Neural cell (in vitro differentiated cells): ENCODE measurements at regions not wholly inside any gene's neighbourhood (a gene's known extent, or its start where the extent isn't known, plus 50 kb on each side); places are given as distances from the start of the nearest gene placed in this dataset.

Experiments
- H2AFZ ChIP-seq: fragments of 200-600, 300-800 bp; sonication (generic), shearing (Covaris generic); 2 replicates; pipeline ENCODE4 v1.6.0; 2014; ENCODE audit warnings: low read depth, mild to moderate bottlenecking, antibody characterized with exemption, low read length, moderate library complexity
- H3F3A ChIP-seq: fragments of 200-600 bp; shearing (Covaris generic); 2 replicates; pipeline ENCODE4 v1.6.1; 2016; ENCODE audit warnings: mild to moderate bottlenecking, moderate library complexity, mixed read lengths, antibody characterized with exemption, low read length; ENCODE audit not compliant: insufficient read depth, poor library complexity, severe bottlenecking
- H3K27ac ChIP-seq: fragments of 200-600, 300-800 bp; sonication (generic), shearing (Covaris generic); 2 replicates; pipeline ENCODE4 v1.5.1; 2014; ENCODE audit warnings: mild to moderate bottlenecking, low read length, moderate library complexity
- H3K27me3 ChIP-seq: fragments of 300-800, 200-600 bp; sonication (generic), shearing (Covaris generic); 2 replicates; pipeline ENCODE4 v1.6.0; 2014; ENCODE audit warnings: mild to moderate bottlenecking, low read depth, low read length, moderate library complexity; ENCODE audit not compliant: insufficient read depth
- H3K36me3 ChIP-seq: fragments of 300-800, 200-600 bp; sonication (generic), shearing (Covaris generic); 2 replicates; pipeline ENCODE4 v1.5.1; 2014; ENCODE audit warnings: mild to moderate bottlenecking, antibody characterized with exemption, low read length, moderate library complexity; ENCODE audit not compliant: insufficient read depth
- H3K4me2 ChIP-seq: fragments of 300-800, 200-600 bp; sonication (generic), shearing (Covaris generic); 2 replicates; pipeline ENCODE4 v1.6.0; 2014; ENCODE audit warnings: mild to moderate bottlenecking, low read length
- H3K4me3 ChIP-seq: fragments of 300-800, 200-600 bp; sonication (generic), shearing (Covaris generic); 2 replicates; pipeline ENCODE4 v1.5.1; 2014; ENCODE audit warnings: mild to moderate bottlenecking, low read length, moderate library complexity
- H3K79me2 ChIP-seq: fragments of 200-600 bp; shearing (Covaris generic); replicated peaks from 2 replicates; pipeline ENCODE4 v1.6.0; 2014; ENCODE audit warnings: mild to moderate bottlenecking, low read length, moderate library complexity; ENCODE audit not compliant: insufficient read depth
- H3K9ac ChIP-seq: fragments of 300-800, 200-600 bp; sonication (generic), shearing (Covaris generic); 2 replicates; pipeline ENCODE4 v1.6.1; 2016; ENCODE audit warnings: mild to moderate bottlenecking, low read length, mixed read lengths
- H3K9me2 ChIP-seq: fragments of 200-600 bp; shearing (Covaris generic); 2 replicates; pipeline ENCODE4 v1.6.1; 2016; ENCODE audit warnings: mild to moderate bottlenecking, low read length, mixed read lengths; ENCODE audit not compliant: insufficient read depth
- H3K9me3 ChIP-seq: fragments of 200-600, 300-800 bp; sonication (generic), shearing (Covaris generic); 2 replicates; pipeline ENCODE4 v1.6.1; 2016; ENCODE audit warnings: mild to moderate bottlenecking, mixed run types, low read length, moderate library complexity, mixed read lengths
- H4K20me1 ChIP-seq: fragments of 200-600 bp; shearing (Covaris generic); 2 replicates; pipeline ENCODE4 v1.6.1; 2016; ENCODE audit warnings: mild to moderate bottlenecking, mixed run types; ENCODE audit not compliant: insufficient read depth
- CTCF ChIP-seq: fragments of 450-650 bp; IDR thresholded peaks from 2 replicates; pipeline ENCODE4 v1.5.1; 2014; ENCODE audit warnings: antibody characterized with exemption, mild to moderate bottlenecking, moderate library complexity; ENCODE audit not compliant: poor library complexity, severe bottlenecking
- EP300 ChIP-seq: fragments of 450-650 bp; conservative IDR thresholded peaks from 2 replicates; pipeline ENCODE4 v1.6.1; 2014; ENCODE audit warnings: antibody characterized with exemption, mild to moderate bottlenecking, moderate library complexity; ENCODE audit not compliant: poor library complexity, severe bottlenecking
- EZH2 ChIP-seq: fragments of 200-600, 300-800 bp; shearing (Covaris generic), sonication (generic); IDR thresholded peaks from 2 replicates; pipeline ENCODE4 v1.6.1; 2014; ENCODE audit warnings: antibody characterized with exemption, low read length, borderline replicate concordance, mild to moderate bottlenecking; ENCODE audit not compliant: insufficient read depth, poor library complexity, severe bottlenecking
- MXI1 ChIP-seq: fragments of 450-650 bp; conservative IDR thresholded peaks from 2 replicates; pipeline ENCODE4 v1.6.1; 2014; ENCODE audit warnings: antibody characterized with exemption, mild to moderate bottlenecking; ENCODE audit not compliant: poor library complexity, severe bottlenecking
- POLR2AphosphoS5 ChIP-seq: IDR thresholded peaks from 2 replicates; pipeline ENCODE4 v1.6.1; 2012
- RAD21 ChIP-seq: fragments of 450-650 bp; conservative IDR thresholded peaks from 2 replicates; pipeline ENCODE4 v1.6.1; 2014; ENCODE audit warnings: antibody characterized with exemption, mild to moderate bottlenecking, moderate library complexity
- REST ChIP-seq: IDR thresholded peaks from 2 replicates; pipeline ENCODE4 v1.6.1; 2012; ENCODE audit warnings: borderline replicate concordance
- SMC3 ChIP-seq: fragments of 450-650 bp; conservative IDR thresholded peaks from 2 replicates; pipeline ENCODE4 v1.6.1; 2014; ENCODE audit warnings: antibody characterized with exemption, mild to moderate bottlenecking, moderate library complexity; ENCODE audit not compliant: poor library complexity
- TAF1 ChIP-seq: IDR thresholded peaks from 2 replicates; pipeline ENCODE4 v1.6.1; 2012; ENCODE audit warnings: low read depth

DNA sequence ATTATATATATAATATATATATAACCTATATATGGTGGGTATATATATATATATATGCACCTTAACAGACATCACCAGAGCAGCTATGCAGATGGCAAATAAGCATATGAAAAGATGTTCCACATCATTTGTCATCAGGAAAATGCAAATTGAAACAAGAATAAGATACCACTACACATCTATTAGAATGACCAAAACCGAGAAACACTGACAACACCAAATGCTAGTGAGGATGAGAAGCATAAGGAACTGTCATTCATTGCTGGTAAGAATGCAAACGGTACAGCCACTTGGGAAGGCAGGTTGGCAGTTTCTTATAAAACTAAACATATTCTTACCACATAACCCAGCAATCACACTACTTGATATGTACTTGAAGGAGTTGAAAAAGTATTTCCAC lies 219.8 kb upstream of the PRMT6 start:
- H3K4me3 ChIP-seq = no peak overlapping the region
- H3K27ac ChIP-seq = no peak overlapping the region
- H3K9me2 ChIP-seq = no peaks in the 10 kb centered on the region
- H3K9me3 ChIP-seq = no peaks in the 10 kb centered on the region
- no peak overlapping the region for H3K9ac ChIP-seq
- no peaks in the 10 kb centered on the region for H3K79me2 ChIP-seq
- H3F3A ChIP-seq = no peaks in the 10 kb centered on the region
- H4K20me1 ChIP-seq = no peaks in the 10 kb centered on the region
- no peaks in the 10 kb centered on the region for H3K36me3 ChIP-seq
- no peak overlapping the region for H2AFZ ChIP-seq
- H3K27me3 ChIP-seq = no peaks in the 10 kb centered on the region
- no peak overlapping the region for H3K4me2 ChIP-seq
- TF ChIP-seq RAD21 (no peak), TAF1 (no peak), REST (no peak), EZH2 (no peak), SMC3 (no peak), MXI1 (no peak), CTCF (no peak), EP300 (no peak), POLR2AphosphoS5 (no peak)

GRCh38 chr1:106843518-106843917 lies 213.0 kb upstream of the PRMT6 start:
- H3K36me3 ChIP-seq = no peaks in the 10 kb centered on the region
- H3K9me2 ChIP-seq = no peaks in the 10 kb centered on the region
- H3K27ac ChIP-seq = no peak overlapping the region
- H3K4me2 ChIP-seq = no peak overlapping the region
- H3K27me3 ChIP-seq = no peaks in the 10 kb centered on the region
- no peaks in the 10 kb centered on the region for H4K20me1 ChIP-seq
- no peaks in the 10 kb centered on the region for H3K79me2 ChIP-seq
- H3F3A ChIP-seq = no peaks in the 10 kb centered on the region
- H3K4me3 ChIP-seq = no peak overlapping the region
- no peak overlapping the region for H3K9ac ChIP-seq
- TF ChIP-seq EZH2 (no peak), SMC3 (no peak), MXI1 (no peak), POLR2AphosphoS5 (peak; percentile 71), EP300 (peak; percentile 90), REST (no peak), RAD21 (peak; percentile 16), CTCF (no peak), TAF1 (no peak)
- H3K9me3 ChIP-seq = no peaks in the 10 kb centered on the region
- no peak overlapping the region for H2AFZ ChIP-seq
